Esophagus mucosa (tissue), 1 donor: ENCODE measurements at regions not wholly inside any gene's neighbourhood (a gene's known extent, or its start where the extent isn't known, plus 50 kb on each side); places are given as distances from the start of the nearest gene placed in this dataset.
A peak's percentile ranks its signal among the peaks of the same experiment; 100 is the strongest.
"Not testable (repeated sequence)": the region's sequence is repeated elsewhere in the genome, so short reads cannot be mapped to it uniquely, and the experiment has no call there.

ENCODE experiments used
- ATAC-seq: fragments of 200-7000 bp; cut with Tn5 transposase; one replicate; pipeline ENCODE4 v1.9.1; 2020
- donor health status: DM: yes; HTN: yes; CAD: no.

- ATAC-seq, result not testable (repeated sequence)
Measured at GRCh38 chr4:160746585-160746984, 1417.2 kb downstream of the FSTL5 start.

DNA sequence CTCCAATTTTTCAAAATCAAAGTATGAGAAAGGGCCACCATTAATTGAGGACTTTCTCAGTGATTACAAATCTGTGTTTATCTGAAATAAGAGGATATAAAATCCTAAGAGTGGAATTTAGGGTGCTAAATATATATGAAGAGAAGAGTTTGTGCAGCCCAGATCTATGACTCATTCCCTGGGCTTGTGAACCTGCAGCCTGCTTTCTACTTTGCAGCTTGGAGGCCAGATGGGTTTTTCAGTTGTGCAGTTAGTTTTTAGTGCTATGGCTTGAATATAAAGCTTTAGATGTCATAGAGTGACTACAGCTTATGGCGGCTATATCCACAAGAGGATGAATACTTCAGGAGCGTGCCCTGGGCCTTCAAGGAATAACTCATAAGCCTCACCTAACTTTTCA lies 1391.1 kb downstream of the FSTL5 start:
- no peak for ATAC-seq

- no peak for ATAC-seq
Measured at GRCh38 chr4:160795216-160795615, 1368.6 kb downstream of the FSTL5 start.

- ATAC-seq, result no peak
Measured at GRCh38 chr4:160808174-160808573, 1355.6 kb downstream of the FSTL5 start.

- no peak for ATAC-seq
Measured at GRCh38 chr4:160809576-160809975, 1354.2 kb downstream of the FSTL5 start.

GRCh38 chr4:160810424-160810823 lies 1353.4 kb downstream of the FSTL5 start:
- ATAC-seq, result no peak

- no peak for ATAC-seq
Measured at GRCh38 chr4:160810941-160811340, 1352.9 kb downstream of the FSTL5 start.

DNA sequence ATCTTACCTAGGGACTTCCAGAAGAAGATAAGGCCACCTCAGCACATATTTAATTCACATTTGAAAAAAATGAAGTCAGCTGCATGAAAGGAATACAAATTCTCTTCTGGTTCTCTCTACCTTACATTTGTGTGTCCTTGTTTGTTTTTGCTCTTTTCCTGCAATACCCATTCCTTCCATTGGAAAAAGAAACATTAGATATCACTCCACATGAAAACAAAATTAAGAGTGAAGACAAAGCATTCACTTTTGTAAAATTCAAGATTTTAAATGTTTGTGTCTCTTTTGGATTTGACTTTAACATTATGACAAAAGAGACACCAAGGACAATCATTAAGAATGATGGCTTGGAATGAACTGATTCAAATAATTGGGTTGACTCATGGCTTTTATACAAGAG lies 1351.8 kb downstream of the FSTL5 start:
- no peak for ATAC-seq

GRCh38 chr4:160814726-160815125 lies 1349.1 kb downstream of the FSTL5 start:
- ATAC-seq, result no peak

- no peak for ATAC-seq
Measured at GRCh38 chr4:160818571-160818970, 1345.2 kb downstream of the FSTL5 start.

- ATAC-seq, result no peak
Measured at GRCh38 chr4:160819791-160820190, 1344.0 kb downstream of the FSTL5 start.

GRCh38 chr4:160824481-160824880 lies 1339.3 kb downstream of the FSTL5 start:
- no peak for ATAC-seq

DNA sequence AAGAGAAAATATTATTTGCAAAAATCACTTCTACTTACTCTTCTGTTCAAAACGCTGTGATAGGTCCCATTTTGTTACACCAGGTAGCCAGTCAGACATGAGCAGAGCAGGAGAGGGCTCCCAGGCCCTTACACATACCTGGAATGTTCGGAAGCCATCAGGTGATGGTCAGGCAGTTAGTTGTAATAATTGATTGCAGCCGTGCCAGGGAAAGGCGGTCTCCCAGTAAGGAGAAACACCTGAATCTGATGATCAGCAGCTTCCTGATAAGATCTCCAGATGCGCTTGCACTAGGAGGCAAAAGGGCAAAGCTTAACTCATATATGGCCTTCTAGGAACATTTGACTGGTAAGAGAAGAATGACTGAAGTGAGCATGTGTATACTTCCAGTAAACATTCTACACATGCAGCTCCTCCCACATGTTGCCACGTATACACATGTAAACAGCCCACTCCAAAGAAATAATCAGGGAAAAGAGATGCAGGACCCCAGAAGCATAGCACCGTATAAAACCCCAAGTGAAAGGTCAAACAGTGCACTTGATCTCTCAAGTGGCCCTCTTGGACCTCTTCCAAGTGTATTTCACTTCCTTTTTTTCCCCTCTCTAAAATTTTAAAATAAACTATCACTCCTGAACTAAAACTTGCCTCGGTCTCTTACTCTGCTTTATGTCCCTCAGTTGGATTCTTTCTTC lies 1338.0 kb downstream of the FSTL5 start:
- ATAC-seq, result no peak

- ATAC-seq, result no peak
Measured at GRCh38 chr4:160826339-160826679, 1337.5 kb downstream of the FSTL5 start.

GRCh38 chr4:160831165-160831922 lies 1332.5 kb downstream of the FSTL5 start:
- ATAC-seq, result peak; percentile 77

GRCh38 chr4:160835789-160836188 lies 1328.0 kb downstream of the FSTL5 start:
- ATAC-seq, result peak; percentile 57

GRCh38 chr4:160836431-160836830 lies 1327.4 kb downstream of the FSTL5 start:
- peak; percentile 37 for ATAC-seq

DNA sequence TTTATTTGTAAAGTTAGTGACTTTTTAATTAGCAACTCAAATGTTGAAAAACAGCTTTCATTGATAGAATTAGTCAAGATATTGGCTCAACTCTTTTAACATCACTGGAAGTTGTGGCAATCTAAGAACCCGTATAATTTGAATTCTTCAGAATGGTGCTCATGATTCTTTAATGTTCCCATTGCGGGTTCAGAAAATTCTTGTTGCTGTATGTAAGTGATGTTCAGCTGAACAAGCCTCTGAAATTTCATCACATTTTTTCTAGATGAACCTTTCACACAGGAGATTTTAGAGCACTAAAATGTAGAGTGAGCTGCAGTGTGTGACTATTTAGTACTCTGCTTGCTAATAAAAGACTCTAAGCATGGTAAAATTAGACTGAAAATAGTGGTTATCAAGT lies 1317.7 kb downstream of the FSTL5 start:
- no peak for ATAC-seq

DNA sequence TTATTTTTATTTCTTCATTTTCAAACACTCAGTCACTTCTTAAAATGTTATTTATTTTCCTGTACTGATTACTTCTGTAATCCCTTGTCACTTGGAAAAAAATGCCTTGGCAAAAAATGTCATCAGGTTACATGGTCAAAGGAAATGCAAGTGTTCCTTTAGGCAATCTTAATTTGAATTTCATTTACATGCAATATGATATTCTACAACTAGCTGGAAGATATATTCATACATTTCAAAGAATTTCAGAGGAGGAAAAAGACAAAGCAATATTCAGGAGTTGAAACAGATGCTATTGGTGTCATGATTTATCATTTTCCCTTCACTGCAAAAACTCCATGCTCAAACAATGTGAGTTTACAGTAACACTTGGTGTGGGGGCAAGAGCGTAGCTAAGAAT lies 1316.6 kb downstream of the FSTL5 start:
- ATAC-seq, result no peak

DNA sequence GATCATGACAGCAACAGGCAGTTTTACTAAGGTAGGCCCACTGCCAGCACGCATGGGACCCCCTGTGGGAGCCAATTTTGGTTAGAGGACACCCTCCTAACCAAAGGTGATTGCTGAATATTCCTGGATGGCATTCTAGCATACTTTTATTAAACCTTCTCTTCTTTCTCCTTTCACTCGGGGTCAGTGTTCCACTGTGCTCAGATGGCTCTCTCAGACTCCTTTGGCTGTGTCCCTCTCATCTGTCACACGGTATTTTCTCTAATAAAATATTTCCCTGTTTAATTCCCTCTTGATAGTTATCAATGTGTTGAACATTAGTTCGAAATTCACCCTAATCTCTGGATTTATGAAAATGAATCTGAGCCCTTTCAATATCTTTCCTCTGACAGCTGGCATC lies 1315.3 kb downstream of the FSTL5 start:
- no peak for ATAC-seq

DNA sequence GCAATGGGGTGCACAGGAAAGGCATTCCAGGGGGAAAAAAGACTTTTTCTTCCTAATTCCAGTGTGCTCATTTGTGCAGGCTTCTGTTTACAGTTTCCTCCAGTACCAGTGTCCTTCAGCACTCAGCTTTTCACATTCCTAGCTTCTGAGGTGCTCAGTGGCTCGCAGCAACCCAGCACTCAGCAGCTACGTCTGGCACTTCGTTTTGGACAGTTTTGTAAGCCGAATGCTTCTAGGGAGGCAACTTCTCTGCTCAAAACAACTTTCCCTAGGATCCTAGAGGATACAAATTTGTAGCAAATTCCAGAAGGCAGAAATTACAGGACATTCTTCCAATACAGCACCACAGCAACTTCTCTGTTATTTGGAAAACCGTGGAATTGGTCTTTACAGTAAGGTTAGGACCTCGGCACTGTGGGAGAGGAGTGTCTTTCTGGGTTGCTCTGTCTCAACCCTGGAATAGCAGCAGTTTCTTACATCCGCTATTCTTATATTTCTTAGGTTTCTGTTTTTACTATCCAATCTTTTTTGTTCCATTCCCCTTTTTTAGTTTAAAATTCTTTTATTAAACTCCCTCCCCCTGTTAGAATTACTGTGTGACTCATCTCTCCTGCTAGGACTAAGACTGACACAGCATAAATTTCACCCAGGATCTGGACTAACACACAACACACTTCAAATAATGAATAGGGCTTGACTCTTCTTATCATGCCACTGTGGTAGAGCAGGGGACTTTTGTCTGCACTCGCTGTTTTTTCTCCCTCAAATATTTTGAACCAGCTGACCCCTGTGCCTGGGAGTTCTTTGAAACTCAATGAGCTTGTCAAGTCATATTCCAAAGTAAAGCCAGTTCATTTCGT lies 1314.7 kb downstream of the FSTL5 start:
- no peak for ATAC-seq

DNA sequence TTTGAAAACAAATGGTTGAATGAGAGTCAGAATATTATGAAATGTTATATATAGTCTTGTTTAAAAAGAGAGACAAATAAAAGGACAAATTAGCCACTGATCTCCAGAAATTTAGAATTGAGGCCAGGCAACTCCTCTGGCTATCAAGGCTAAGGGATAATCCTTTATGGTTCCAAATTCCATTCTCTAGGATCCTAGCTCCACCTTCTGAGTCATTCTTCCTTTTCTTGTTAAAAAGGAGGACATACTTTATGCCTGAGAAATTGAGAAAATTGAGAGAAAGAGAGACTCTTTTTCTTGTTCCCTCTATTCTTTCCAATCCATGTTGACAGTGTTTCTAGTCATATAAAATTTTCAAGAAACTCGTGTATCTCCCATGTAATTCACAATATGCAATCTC lies 1299.5 kb downstream of the FSTL5 start:
- ATAC-seq, result no peak

DNA sequence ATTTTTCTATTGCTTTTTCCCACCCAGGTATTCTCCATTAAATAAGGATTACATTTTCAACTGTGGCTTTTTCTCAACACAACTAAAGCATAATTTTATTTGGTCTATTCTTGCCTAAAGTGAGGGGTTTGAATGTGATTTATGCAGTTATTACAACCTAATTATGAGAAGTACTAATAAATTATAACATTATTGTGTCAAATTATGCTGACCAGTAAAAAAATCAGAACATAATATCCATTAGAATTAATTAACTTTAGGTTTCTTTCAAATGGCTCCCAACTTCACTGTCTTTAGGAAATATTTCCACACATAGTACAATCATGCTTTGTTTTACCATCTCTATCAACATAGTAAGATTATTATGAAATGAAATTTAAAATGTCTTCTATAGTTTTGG lies 1293.9 kb downstream of the FSTL5 start:
- ATAC-seq, result no peak

GRCh38 chr4:160872491-160872890 lies 1291.3 kb downstream of the FSTL5 start:
- no peak for ATAC-seq
